ENCODE measurements at regions not wholly inside any gene's neighbourhood (a gene's known extent, or its start where the extent isn't known, plus 50 kb on each side); places are given as distances from the start of the nearest gene placed in this dataset.
"Not testable (repeated sequence)": the region's sequence is repeated elsewhere in the genome, so short reads cannot be mapped to it uniquely, and the experiment has no call there.

DNA sequence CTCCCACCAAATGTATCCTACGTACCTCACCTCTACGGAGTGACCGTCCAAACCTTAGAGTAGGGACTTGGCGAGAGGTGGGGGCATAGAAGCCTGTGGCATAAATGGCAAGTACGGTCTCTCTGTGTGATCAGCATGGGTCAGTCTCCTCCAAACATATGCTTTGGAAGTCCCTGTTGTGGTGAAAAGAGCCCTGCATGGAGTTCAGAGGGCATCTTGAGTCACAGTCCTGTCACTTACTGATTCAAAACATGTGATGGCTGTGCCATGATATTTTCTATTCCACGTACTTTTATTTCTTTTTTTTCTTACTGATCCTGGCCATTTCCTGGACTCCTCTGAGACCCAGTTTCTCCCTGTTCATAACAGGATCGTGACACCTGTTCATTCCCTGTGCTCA is 67.5 kb upstream of the CEP85L start:
- no peak for DNase-seq

DNA sequence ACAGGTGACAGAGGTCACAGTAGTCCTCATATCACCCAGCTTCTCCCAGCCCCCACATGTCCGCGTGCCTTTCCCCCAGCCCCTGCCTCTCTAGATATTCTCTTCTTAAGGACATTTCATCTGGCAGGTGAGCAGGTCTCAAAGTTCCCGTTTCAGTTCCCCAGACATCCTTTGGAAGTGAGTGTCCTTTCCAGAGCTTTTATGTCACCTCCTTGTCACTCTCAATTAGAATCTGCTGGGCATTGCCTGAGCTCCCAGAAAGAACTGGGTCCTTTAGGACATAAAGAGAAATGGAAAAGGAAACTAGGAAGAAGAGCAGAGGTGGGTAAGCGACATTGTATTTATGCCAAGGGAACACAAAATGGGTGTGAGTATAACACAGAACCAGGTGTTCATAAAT is 66.9 kb upstream of the CEP85L start:
- DNase-seq = no peak

DNA sequence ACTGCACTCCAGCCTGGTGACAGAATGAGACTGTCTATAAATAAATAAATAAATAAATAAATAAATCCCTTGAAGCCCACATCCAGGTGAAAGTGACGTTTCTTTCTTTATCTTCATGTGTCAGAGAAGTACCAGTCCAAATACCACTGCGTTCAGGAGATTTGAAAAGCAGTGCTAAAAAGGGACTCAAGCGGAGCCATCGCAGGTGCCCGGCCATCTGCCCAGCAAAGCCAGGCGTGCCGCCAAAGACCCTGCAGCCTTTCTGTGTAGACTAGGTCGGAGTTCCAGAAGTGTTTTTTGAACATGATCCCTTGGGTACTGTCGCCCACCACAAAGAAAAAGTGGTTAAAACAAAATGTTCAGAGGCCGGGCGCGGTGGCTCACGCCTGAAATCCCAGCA is 65.7 kb upstream of the CEP85L start:
- no peak for DNase-seq

DNA sequence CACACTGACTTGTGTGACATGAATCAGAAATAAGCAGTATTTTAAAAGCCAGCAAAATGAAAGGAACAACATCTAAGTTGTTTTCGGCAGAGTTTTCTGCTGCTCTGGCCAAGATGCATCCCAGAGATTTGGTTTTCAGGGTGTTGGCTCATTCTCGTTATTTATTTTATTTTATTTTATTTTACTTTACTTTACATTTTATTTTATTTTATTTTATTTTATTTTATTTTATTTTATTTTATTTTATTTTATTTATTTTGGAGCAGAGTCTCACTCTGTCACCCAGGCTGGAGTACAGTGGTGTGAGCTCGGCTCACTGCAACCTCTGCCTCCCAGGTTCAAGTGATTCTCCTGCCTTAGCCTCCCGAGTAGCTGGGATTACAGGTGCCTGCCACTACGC is 64.5 kb upstream of the CEP85L start:
- not testable (repeated sequence) for DNase-seq

DNA sequence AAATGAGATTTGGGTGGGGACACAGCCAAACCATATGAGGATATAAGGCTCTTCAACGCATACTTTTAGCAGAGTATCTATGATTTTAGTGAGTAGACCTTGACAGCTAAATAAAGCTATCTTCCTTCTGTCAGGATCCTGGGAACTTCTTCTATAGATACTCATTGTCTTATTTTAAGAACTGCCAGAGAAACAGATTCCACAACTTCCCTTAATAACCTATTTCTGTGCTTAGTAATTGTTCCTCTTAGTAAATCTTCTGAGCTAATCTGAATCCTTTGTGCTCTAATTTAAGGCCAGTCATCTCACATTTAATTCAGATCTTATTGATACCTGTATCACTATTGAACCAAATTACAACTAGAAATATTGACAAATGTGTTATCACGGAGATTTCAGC is 64.0 kb upstream of the CEP85L start:
- no peak for DNase-seq

DNA sequence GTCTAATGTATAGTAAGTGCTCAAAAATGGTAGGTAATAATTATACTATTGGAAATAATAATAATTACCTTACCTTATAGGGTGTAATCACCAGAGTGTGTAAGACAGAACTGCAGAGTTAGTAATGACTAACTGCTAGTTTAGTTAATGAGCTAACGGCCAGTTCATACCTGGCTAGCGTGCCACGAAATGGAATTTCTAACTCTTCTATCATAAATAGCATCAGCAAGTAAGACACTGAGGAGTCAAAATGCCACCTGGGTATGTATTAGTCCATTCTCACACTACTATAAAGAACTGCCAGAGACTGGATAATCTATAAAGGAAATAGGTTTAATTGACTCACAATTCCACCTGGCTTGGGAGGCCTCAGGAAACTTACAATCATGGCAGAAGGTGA is 63.4 kb upstream of the CEP85L start:
- DNase-seq = no peak

DNA sequence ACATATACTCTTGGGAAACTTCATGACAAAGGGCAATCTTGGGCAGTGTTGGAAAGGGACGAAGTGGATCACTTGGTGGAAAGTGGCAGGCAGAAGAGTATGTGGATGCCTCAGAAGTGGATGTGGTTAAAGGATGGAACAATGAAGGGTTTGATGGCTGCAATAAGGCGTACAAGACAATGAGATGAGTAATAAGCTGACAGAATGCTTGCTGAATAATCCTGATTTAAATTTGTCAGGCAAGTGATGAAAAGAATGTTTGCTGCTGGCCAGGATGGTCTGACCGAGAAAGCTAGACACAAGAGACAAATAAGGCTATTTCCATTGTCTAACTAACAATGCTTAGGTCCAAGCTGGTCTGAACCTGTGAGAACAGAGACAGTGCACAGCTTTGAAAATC is 61.6 kb upstream of the CEP85L start:
- DNase-seq = no peak

DNA sequence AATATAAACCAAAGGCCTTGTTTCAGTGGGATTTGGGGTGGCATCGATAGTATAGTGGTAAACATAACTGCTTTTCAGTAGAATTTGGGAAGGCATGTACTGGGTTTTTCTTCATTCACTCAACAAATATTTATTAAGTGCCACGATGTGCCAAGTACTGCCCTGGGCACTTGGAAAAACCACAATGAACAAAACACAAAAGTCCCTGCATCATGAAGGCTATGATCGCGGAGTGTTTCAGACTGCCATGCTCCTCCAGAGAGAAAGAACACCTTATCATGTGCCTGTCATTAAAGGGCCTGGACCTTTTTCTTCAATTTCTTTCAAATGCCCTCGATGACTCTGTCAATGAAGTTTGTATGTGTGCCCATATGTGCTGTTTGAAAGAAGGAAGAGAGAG is 59.2 kb upstream of the CEP85L start:
- DNase-seq = no peak

DNA sequence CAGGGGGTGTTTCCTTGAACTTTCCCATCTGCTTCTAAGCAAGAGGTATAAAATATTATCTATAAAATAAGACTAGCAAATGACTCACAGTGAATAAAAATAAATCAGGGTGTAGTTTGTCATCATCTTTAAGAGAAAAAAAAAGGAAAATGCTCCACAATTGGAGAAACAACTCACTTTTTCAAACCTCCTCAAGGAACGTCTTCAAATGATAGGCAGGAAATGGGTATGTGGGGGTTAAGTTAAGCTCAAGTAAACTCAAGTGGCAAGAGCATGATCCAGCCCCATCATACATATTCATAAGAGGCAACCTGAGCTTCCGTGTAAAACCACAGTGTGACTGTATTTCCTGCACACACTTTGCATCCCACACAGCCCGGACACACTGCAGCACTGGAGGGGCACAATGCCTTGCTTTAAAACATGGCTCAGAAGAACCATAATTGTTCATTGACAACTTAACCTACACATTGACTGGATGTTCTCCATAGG is 58.5 kb upstream of the CEP85L start:
- DNase-seq = peak; percentile 55 to 57

DNA sequence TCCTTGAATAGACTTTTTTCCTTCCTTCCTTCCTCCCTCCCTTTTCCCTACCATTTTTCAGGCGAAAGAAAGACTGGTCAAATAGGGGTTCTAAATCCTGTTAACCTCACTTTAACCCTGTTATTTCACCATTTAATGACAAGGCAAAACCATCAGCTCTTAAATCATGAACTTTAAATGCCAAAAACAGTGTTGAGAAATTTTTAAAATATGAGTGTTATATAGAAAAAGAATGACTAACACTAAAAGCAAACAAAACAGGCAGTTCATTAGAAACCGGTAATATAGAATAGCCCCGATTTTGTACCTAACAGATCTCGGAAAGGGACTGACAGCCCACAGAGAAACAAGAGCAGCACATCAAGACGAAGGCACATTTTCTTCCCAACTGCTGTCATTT is 57.4 kb upstream of the CEP85L start:
- DNase-seq = no peak

DNA sequence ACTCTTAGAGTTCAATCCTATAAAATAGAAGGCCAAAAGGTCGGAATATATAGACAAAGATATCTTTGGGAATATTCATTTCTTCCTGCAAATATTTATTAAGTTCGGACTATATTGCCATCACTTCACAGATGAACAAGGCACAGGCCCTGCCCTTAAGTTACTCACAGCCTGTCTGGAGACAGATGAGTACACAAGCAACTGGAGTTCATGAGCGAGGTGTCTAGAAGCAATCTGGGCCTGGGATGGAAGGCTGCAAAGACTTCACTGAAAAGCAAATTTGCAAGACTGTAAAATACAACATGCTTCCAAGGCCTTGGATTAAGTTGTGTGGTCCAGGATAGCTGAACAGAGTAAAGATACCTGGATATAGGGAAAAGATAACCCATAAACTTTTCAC is 56.7 kb upstream of the CEP85L start:
- no peak for DNase-seq

DNA sequence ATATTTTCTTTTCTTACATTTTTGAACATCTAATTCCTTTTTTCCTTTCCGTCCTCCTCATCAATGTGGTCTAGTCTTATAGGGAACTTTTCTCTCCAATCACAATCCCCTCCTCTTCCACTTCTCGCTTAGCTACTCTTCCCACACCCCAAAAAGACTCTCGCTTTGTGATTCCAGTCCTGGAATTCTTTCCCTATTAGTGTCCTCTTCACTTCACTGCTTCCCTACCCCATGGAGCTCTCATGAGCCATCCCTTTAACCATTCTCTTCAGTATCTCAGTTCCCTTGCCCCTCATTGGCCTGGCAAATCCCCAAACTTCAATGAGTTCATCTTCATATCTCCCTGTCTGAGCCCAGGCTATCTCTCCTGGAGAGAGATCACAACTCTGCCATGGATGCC is 55.3 kb upstream of the CEP85L start:
- DNase-seq = no peak

DNA sequence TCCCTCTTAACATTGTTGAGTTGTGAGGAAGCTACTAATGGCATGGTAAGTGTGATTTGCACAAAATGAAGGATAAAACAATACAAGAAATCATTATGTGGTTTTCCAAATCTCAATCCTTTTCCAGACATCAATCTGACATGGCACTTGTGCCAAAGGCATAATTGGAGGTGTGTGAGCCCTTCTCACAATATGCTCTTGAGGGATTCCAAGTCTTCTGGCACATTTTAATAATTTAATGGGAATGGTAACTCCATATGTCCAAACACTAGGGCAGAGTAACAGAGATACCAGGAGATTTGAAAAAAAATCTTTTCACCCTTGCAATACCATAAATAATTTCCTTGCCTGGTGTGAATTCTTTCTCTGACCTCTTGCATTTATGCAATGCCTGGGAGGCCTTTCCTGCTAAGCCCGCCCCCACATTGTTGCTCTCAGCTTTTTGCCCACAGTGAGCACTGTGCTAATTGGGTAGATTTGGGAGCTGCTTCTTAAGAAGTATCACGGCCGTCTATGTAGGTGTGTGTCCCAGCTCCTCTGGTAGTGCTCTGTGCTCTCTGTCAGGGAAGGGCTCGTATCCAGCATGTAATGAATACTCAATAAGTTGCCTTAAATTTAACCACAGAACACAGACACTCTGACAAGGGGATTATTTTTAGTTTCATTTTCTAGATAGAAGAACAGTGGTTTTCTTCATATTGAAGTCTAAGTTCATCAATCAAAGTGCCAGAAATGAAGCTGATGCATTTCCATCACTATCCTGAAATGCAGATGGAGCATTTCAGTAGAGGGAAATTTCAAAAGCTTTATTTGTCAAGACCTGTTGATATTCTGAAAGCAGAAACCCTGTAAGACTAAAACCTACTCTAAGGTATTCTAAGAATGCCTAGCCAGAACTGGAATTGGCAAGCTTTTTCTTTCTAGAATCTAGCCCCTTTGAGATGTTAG is 54.4 kb upstream of the CEP85L start:
- no peak for DNase-seq

DNA sequence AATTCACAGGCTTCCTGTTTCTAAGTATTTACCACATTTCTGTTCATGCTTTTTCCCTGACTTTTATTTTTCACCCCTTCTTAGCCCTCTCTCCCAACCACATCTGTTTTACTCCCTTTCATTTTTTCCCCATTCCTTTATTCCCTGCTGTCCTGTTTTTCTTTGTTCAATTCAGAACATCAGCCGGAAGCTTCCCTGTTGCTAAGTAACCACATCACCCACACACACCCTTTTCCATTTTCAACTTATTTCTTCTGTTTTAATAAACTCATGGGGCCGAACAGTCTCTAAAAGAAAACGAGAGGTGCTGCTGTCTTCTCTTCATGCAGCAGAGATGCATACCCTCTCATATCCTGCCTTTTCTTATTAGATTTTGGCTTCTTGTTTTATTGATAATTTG is 53.5 kb upstream of the CEP85L start:
- no peak for DNase-seq

DNA sequence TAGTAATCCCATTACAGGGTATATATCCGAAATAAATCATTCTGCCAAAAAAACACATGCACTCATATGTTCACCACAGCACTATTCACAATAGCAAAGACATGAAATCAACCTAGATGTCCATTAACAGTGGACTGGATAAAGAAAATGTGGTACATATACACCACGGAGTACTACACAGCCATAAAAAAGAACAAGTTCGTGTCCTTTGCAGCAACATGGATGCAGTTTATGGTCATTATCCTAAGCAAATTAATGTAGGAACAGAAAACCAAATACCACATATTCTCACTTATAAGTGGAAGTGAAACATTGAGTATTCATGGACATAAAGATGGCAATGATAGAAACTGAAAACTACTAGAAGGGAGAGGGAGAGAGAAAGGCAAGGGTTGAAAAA is 49.9 kb upstream of the CEP85L start:
- not testable (repeated sequence) for DNase-seq
